Panc1 (cell line): ENCODE measurements at regions not wholly inside any gene's neighbourhood (a gene's known extent, or its start where the extent isn't known, plus 50 kb on each side); places are given as distances from the start of the nearest gene placed in this dataset.
"Not testable (repeated sequence)": the region's sequence is repeated elsewhere in the genome, so short reads cannot be mapped to it uniquely, and the experiment has no call there.

Experiments
- ATAC-seq: fragments of 200-7000 bp; cut with Tn5 transposase; 2 replicates; pipeline ENCODE4 v1.9.1; 2020; ENCODE audit warnings: mild to moderate bottlenecking, moderate library complexity
- BruUV-seq: library from RNA; stranded (reverse); fragments of 400-500 nt; replicated peaks from 2 replicates; lab custom pipeline; 2021; lab: Mats Ljungman, UMichigan
- CTCF ChIA-PET: fragments of 300-600 bp; sonication (Branson Sonifier 250); formaldehyde crosslinking; loops from one replicate; lab custom pipeline; 2022; ENCODE audit warnings: antibody characterized with exemption; lab: Charles Lee
- POLR2A ChIA-PET: fragments of 300-600 bp; sonication (Branson Sonifier 250); formaldehyde crosslinking; loops from one replicate; lab custom pipeline; 2022; ENCODE audit warnings: antibody characterized with exemption; lab: Charles Lee
- DNase-seq: peaks from one replicate; pipeline ENCODE4 v3.0.0-alpha.2; 2010; ENCODE audit warnings: low read depth, low spot score
- H3K27ac ChIP-seq: 2 replicates; pipeline ENCODE4 v1.5.1; 2011; ENCODE audit warnings: mild to moderate bottlenecking, low read length, inconsistent platforms
- H3K27me3 ChIP-seq: fragments of 200-500 bp; sonication (Bioruptor generic); 2 replicates; pipeline ENCODE4 v1.6.0; 2014; ENCODE audit warnings: low read length, inconsistent platforms; ENCODE audit not compliant: control insufficient read depth, insufficient read depth
- H3K36me3 ChIP-seq: fragments of 200-500 bp; sonication (Bioruptor generic); 2 replicates; pipeline ENCODE4 v1.5.1; 2014; ENCODE audit warnings: inconsistent platforms, mild to moderate bottlenecking, low read length, moderate library complexity; ENCODE audit not compliant: control insufficient read depth, insufficient read depth
- H3K4me1 ChIP-seq: 2 replicates; pipeline ENCODE4 v1.5.1; 2011; ENCODE audit warnings: inconsistent platforms, mild to moderate bottlenecking, low read length, moderate library complexity; ENCODE audit not compliant: control insufficient read depth, insufficient read depth
- H3K4me3 ChIP-seq, 2 experiments: 2 replicates each; pipeline ENCODE4 v1.5.1; 2011 to 2012; ENCODE audit warnings: low read depth in 2 of 2, low read length in 2 of 2, mild to moderate bottlenecking in 2 of 2, inconsistent platforms in 1 of 2, moderate library complexity in 1 of 2
- H3K9me3 ChIP-seq: fragments of 200-500 bp; sonication (Bioruptor generic); 2 replicates; pipeline ENCODE4 v1.5.1; 2014; ENCODE audit warnings: low read depth, mild to moderate bottlenecking, inconsistent platforms, low read length, moderate library complexity; ENCODE audit not compliant: control insufficient read depth, insufficient read depth
- CTCF ChIP-seq: fragments of 450-650 bp; IDR thresholded peaks from 2 replicates; pipeline ENCODE4 v1.5.1; 2017; ENCODE audit warnings: mild to moderate bottlenecking
- POLR2AphosphoS5 ChIP-seq: IDR thresholded peaks from 2 replicates; pipeline ENCODE4 v1.6.1; 2012; ENCODE audit warnings: mild to moderate bottlenecking, low read depth, low read length, moderate library complexity
- REST ChIP-seq, 2 experiments: IDR thresholded peaks; 2 replicates each; pipeline ENCODE4 v1.6.1; 2011 to 2012; ENCODE audit warnings: low read depth in 2 of 2, control low read depth in 1 of 2, low read length in 1 of 2, mild to moderate bottlenecking in 1 of 2, moderate library complexity in 1 of 2; ENCODE audit not compliant: insufficient read depth in 1 of 2
- SIN3A ChIP-seq: IDR thresholded peaks from 2 replicates; pipeline ENCODE4 v1.6.1; 2012; ENCODE audit warnings: low read depth, mild to moderate bottlenecking, low read length, moderate library complexity, borderline replicate concordance; ENCODE audit not compliant: insufficient read depth
- TCF7L2 ChIP-seq: IDR thresholded peaks from 2 replicates; pipeline ENCODE4 v1.6.1; 2011; ENCODE audit warnings: mild to moderate bottlenecking, low read depth, low read length, inconsistent platforms
- in situ Hi-C: cut with HindIII; loops from 2 replicates; pipeline ENCODE4 v1.10.0; 2016; ENCODE audit warnings: low sequenced_read_pairs, low pct_unique_long_range_greater_than_20kb
- intact Hi-C: fragments of 100-400 bp; cut with micrococcal nuclease; formaldehyde crosslinking; loops from one replicate; pipeline ENCODE4 v1.10.0; 2022; ENCODE audit not compliant: unreplicated experiment

- in situ Hi-C loops: no loop called here
- Histone ChIP-seq H3K36me3 (no peaks in the 10 kb centered on the region), H3K27me3 (no peaks in the 10 kb centered on the region), H3K4me3 (no peak overlapping the region), H3K4me1 (no peaks in the 10 kb centered on the region), H3K9me3 (no peaks in the 10 kb centered on the region), H3K27ac (peak overlapping the region; percentile 73)
- ChIA-PET CTCF (no interaction called here), POLR2A (no interaction called here)
- DNase-seq (no peak), ATAC-seq (no peak)
- intact Hi-C loops: no loop called here
- TF ChIP-seq TCF7L2 (no peak), REST (IDR thresholded peaks at IDR 0.05; ENCODE audit: insufficient read depth in 1 of 2, low read depth in 2 of 2, low read length in 1 of 2) (no peak), POLR2AphosphoS5 (no peak), CTCF (no peak), SIN3A (no peak)
- no TSS peak for BruUV-seq
Measured at GRCh38 chr5:14022971-14023370, 78.5 kb upstream of the DNAH5 start.

DNA sequence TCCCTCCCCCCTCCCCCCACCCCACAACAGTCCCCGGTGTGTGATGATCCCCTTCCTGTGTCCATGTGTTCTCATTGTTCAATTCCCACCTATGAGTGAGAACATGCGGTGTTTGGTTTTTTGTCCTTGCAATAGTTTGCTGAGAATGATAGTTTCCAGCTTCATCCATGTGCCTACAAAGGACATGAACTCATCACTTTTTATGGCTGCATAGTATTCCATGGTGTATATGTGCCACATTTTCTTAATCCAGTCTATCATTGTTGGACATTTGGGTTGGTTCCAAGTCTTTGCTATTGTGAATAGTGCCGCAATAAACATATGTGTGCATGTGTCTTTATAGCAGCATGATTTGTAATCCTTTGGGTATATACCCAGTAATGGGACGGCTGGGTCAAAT is 76.5 kb upstream of the DNAH5 start:
- H3K4me3 ChIP-seq, H3K27ac ChIP-seq, in situ Hi-C loops, BruUV-seq, H3K4me1 ChIP-seq, H3K36me3 ChIP-seq, H3K9me3 ChIP-seq, ATAC-seq, CTCF ChIA-PET, POLR2A ChIA-PET, DNase-seq, intact Hi-C loops, H3K27me3 ChIP-seq: not testable (repeated sequence)

DNA sequence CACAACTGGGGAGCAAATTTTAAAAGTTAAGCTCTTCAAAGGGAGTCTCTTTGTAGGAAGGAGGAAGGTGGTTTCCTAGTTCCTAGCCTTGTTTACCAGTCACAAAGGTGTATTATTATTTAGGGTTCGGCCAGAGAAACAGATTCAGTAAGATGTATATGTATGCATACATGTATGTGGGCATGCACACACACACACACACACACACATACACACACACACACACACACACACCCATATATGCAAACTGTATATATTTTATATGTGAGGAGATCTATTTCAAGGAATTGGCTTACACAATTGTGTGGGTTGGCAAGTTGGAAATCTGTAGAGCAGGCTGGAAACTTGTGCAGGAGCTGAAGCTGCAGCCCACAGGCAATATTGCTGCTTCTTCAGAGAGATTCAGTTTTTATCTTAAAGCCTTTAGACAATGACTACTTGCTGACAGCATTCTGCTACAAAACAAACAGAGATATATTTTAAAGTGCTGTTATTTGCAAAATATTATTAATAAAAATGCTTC is 75.3 kb upstream of the DNAH5 start:
- peaks cover 4% of the 10 kb centered on the region; the same call in 1 of the 2 replicates for H3K4me1 ChIP-seq
- no peaks in the 10 kb centered on the region for H3K9me3 ChIP-seq
- in situ Hi-C loops (no loop called here), intact Hi-C loops (no loop called here)
- no TSS peak for BruUV-seq
- ATAC-seq: no peak
- H3K27ac ChIP-seq: no peak overlapping the region; the same call in 1 of the 2 replicates
- ChIA-PET CTCF (no interaction called here), POLR2A (interaction anchor here (0.7 kb wide), 1 partner anchor 8 kb away, joined by 3 read pairs; no protein-coding TSS in a partner anchor)
- no peak overlapping the region for H3K4me3 ChIP-seq
- H3K27me3 ChIP-seq: no peaks in the 10 kb centered on the region
- no peak for DNase-seq
- TF ChIP-seq POLR2AphosphoS5: no peak
- no peak for TF ChIP-seq SIN3A
- TF ChIP-seq TCF7L2: no peak
- H3K36me3 ChIP-seq: no peaks in the 10 kb centered on the region
